Breast epithelium (tissue), 4 donors: ENCODE measurements at regions not wholly inside any gene's neighbourhood (a gene's known extent, or its start where the extent isn't known, plus 50 kb on each side); places are given as distances from the start of the nearest gene placed in this dataset.

Experiments used
- DNase-seq, 2 donors: peaks; one replicate each; pipeline ENCODE4 v3.0.0-alpha.2; 2019; ENCODE audit warnings: low spot score in 2 of 2
- H3K27ac ChIP-seq, 2 donors: fragments of 200-600 bp; sonication (generic) in 1 of 2; one replicate each; pipeline ENCODE4 v1.5.1; 2016 to 2019; ENCODE audit warnings: mild to moderate bottlenecking in 1 of 2
- H3K27me3 ChIP-seq, 2 donors: fragments of 200-600 bp; sonication (generic) in 1 of 2; one replicate each; pipeline versions ENCODE4 v1.5.1 to v1.6.0; 2017 to 2019; ENCODE audit warnings: control low read depth in 1 of 2, mild to moderate bottlenecking in 1 of 2
- H3K36me3 ChIP-seq: fragments of 200-600 bp; one replicate; pipeline ENCODE4 v1.5.1; 2019
- H3K4me1 ChIP-seq, 2 donors: fragments of 200-600 bp; sonication (generic); one replicate each; pipeline ENCODE4 v1.5.1; 2016 to 2019; ENCODE audit warnings: control low read depth in 1 of 2
- H3K4me3 ChIP-seq, 3 donors: fragments of 200-600 bp; sonication (generic); 1 replicate in 2 of 3; 2 replicates in 1 of 3; pipeline ENCODE4 v1.5.1; 2016 to 2019; ENCODE audit warnings: mild to moderate bottlenecking in 3 of 3, moderate library complexity in 2 of 3
- H3K9me3 ChIP-seq, 2 donors: fragments of 200-600 bp; sonication (generic) in 1 of 2; one replicate each; pipeline ENCODE4 v1.5.1; 2016 to 2019; ENCODE audit warnings: control low read depth in 1 of 2
- POLR2A ChIP-seq: fragments of 450-650 bp; IDR thresholded peaks from one replicate; pipeline ENCODE4 v1.6.1; 2016; ENCODE audit warnings: antibody characterized with exemption, mild to moderate bottlenecking, moderate library complexity
- POLR2AphosphoS5 ChIP-seq, 3 donors: sonication (generic); formaldehyde crosslinking; IDR thresholded peaks; one replicate each; pipeline ENCODE4 v1.6.1; 2017; ENCODE audit warnings: antibody characterized with exemption in 3 of 3
- intact Hi-C: fragments of 100-400 bp; cut with DNase I; formaldehyde crosslinking; loops from one replicate; pipeline ENCODE4 v1.15.1; 2023; ENCODE audit warnings: low total_unique reads
- TF ChIP-seq, protein P1 (sequence below), 3 donors: fragments of 450-650 bp; IDR thresholded peaks; one replicate each; pipeline ENCODE4 v1.5.1; 2016 to 2017; ENCODE audit warnings: antibody characterized with exemption in 3 of 3, mild to moderate bottlenecking in 3 of 3, moderate library complexity in 3 of 3

DNA sequence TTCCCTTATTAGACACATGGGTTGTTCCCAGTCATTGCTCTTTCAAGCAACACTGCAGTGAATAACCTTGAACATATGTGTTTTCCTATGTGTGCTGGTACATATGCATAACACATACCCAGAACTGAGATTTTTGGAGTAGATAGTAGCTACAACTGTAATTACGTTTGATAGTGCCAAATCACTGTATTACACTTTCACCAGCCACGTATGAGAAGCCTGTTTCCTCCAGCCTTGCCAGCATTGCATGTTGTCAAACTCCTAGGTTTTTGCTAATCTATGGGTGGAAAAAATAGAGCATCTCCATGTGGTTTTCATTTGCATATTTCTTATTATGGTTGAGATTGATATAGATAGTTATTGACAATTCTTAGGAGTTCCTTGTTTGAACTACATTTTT, 56.5 kb upstream of the ACSL3 start:
- intact Hi-C loops: no loop called here
- Histone ChIP-seq H3K36me3 (no peaks in the 10 kb centered on the region), H3K4me3 (no peak overlapping the region), H3K4me1 (no peaks in the 10 kb centered on the region), H3K9me3 (no peaks in the 10 kb centered on the region), H3K27me3 (no peaks in the 10 kb centered on the region), H3K27ac (no peak overlapping the region)
- no peak for DNase-seq
- TF ChIP-seq, protein P1, sequence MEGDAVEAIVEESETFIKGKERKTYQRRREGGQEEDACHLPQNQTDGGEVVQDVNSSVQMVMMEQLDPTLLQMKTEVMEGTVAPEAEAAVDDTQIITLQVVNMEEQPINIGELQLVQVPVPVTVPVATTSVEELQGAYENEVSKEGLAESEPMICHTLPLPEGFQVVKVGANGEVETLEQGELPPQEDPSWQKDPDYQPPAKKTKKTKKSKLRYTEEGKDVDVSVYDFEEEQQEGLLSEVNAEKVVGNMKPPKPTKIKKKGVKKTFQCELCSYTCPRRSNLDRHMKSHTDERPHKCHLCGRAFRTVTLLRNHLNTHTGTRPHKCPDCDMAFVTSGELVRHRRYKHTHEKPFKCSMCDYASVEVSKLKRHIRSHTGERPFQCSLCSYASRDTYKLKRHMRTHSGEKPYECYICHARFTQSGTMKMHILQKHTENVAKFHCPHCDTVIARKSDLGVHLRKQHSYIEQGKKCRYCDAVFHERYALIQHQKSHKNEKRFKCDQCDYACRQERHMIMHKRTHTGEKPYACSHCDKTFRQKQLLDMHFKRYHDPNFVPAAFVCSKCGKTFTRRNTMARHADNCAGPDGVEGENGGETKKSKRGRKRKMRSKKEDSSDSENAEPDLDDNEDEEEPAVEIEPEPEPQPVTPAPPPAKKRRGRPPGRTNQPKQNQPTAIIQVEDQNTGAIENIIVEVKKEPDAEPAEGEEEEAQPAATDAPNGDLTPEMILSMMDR (IDR thresholded peaks at IDR 0.05): no peak
- TF ChIP-seq POLR2AphosphoS5 (IDR thresholded peaks at IDR 0.05) (no peak), POLR2A (no peak)

DNA sequence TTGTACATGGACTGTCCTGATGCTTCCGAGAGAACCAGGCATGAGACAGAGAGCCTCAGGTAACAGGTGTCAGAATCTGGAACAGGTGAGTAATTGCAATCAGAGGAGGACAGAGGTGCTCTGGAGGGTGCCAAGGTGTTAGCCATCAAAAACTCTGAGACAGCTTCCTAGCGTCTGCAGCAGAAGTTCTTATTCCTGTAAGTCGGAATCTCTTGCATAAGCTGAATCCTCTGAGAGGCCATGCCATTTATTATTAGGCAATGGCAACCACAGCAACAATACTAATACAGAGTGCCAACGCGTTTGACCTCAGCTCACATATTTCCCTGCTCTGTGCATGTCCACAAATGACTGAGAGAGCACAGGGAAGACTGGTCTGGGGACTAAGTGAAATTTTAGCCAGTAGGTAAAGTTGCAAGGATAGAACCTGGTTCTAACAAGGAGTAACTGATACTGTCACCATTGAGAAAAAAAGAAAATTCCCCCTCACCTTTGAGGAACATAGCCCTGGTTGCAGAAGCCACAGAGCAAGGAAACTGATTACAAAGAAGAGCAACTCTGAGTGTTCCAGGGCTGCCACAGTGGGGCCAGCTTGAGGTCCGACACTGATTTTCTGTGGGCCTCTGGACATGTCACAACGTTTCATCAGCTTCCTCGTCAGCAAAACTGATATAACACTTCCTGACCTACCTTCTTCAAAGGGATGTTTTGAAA, 55.1 kb upstream of the ACSL3 start:
- intact Hi-C loops: no loop called here
- peak overlapping the region; percentile 12 to 57 for H3K27ac ChIP-seq
- peak in 1 of 2 donors; percentile 62 for DNase-seq
- no peaks in the 10 kb centered on the region for H3K9me3 ChIP-seq
- no peaks in the 10 kb centered on the region for H3K27me3 ChIP-seq
- H3K36me3 ChIP-seq: no peaks in the 10 kb centered on the region
- TF ChIP-seq POLR2A (no peak), POLR2AphosphoS5 (IDR thresholded peaks at IDR 0.05) (peak in 1 of 3 donors; percentile 46)
- H3K4me1 ChIP-seq: no peaks in the 10 kb centered on the region
- H3K4me3 ChIP-seq: no peak overlapping the region

DNA sequence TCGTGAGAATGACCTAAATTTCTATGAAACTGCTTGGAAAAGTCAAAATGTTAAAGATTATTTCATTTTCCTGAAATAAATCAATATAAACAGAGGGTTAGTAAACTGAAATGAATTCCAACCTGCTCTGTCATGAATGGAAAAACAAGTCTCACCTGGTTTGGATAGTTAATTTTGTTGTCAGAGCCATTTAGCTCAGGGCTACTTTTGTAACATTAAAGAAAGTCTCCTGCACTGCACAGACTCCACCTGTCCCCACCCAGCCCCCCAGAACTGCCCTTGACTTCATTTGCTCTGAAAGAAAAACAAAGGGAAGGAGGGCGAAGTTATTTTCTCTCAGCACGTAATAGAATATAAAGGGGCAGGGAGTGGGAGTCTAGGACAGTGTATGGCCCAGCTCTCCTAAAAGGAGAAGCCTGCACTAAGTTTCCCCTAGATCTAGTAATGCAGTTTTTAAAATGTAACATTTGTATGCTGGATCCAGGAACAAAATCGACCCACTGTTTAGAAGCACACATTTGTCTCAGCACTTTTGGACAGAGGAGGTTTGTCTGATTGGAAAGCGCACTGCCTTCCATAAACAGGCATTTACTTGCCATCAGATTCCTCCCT, 54.2 kb upstream of the ACSL3 start:
- Histone ChIP-seq H3K9me3 (no peaks in the 10 kb centered on the region), H3K27ac (peak overlapping the region in 1 of 2 donors; percentile 12), H3K27me3 (no peaks in the 10 kb centered on the region), H3K4me1 (no peaks in the 10 kb centered on the region), H3K4me3 (no peak overlapping the region), H3K36me3 (no peaks in the 10 kb centered on the region)
- intact Hi-C loops: no loop called here
- TF ChIP-seq, protein P1 (IDR thresholded peaks at IDR 0.05): no peak
- TF ChIP-seq POLR2A (no peak), POLR2AphosphoS5 (IDR thresholded peaks at IDR 0.05) (no peak)
- no peak for DNase-seq

DNA sequence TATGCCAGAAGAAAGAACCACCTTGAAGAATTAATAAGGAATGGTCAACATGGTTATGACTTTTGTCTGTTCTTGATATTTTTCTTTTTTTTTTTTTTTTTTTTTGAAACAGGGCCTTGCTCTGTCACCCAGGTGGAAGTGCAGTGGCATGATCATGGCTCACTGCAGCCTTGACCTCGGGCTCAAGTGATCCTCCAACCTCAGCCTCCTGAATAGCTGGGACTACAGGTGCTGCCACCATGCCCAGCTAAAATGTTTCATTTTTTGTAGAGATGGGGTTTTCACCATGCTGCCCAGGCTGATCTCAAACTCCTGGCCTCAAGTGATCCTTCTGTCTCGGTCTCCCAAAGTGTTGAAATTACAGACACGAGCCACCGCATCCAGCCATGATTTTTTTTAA, 53.4 kb upstream of the ACSL3 start:
- Histone ChIP-seq H3K9me3 (no peaks in the 10 kb centered on the region), H3K36me3 (no peaks in the 10 kb centered on the region), H3K4me3 (no peak overlapping the region), H3K4me1 (no peaks in the 10 kb centered on the region), H3K27me3 (no peaks in the 10 kb centered on the region), H3K27ac (no peak overlapping the region)
- intact Hi-C loops: no loop called here
- no peak for DNase-seq
- TF ChIP-seq, protein P1 (IDR thresholded peaks at IDR 0.05): no peak

DNA sequence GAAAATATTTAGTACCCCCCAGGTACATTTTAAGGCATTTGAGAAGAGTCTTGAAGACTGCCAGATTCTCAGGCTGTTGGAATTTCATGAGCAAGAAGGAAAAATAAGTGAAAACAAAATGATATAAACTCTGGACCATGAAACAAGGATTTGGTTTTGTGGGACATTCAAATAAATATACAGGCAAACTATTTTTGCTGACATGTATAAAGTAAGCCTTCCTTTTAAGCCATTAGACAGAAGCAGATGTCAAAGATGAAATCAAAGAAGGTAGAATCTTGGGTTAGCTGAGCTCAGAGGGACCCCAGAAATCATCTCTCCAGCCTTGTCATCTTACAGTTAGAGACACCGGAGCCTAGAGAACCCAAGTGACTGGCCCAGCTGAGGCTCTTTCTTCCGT, 51.3 kb upstream of the ACSL3 start:
- H3K27me3 ChIP-seq: no peaks in the 10 kb centered on the region
- H3K4me1 ChIP-seq: no peaks in the 10 kb centered on the region
- no peak for DNase-seq
- TF ChIP-seq POLR2A (no peak), POLR2AphosphoS5 (IDR thresholded peaks at IDR 0.05) (no peak)
- TF ChIP-seq, protein P1 (IDR thresholded peaks at IDR 0.05): no peak
- H3K4me3 ChIP-seq: no peak overlapping the region
- H3K36me3 ChIP-seq: no peaks in the 10 kb centered on the region
- no peak overlapping the region for H3K27ac ChIP-seq
- no peaks in the 10 kb centered on the region for H3K9me3 ChIP-seq
- intact Hi-C loops: no loop called here
